ENCODE measurements at regions not wholly inside any gene's neighbourhood (a gene's known extent, or its start where the extent isn't known, plus 50 kb on each side); places are given as distances from the start of the nearest gene placed in this dataset.

GRCh38 chr14:54343272-54344121, 53.3 kb upstream of the CDKN3 start:
- no peaks in the 10 kb centered on the region for H3K9me3 ChIP-seq
- peaks cover 0 to 13% (median 4%) of the 10 kb centered on the region in 9 donors for H3K4me1 ChIP-seq
- no peak for TF ChIP-seq CTCF (IDR thresholded peaks at IDR 0.05)
- H3K36me3 ChIP-seq = no peaks in the 10 kb centered on the region
- ATAC-seq (peak in 5 of 8 donors; percentile 32 to 64 (median 60)), DNase-seq (no peak)
- H3K27ac ChIP-seq = peak overlapping the region in 2 of 10 donors; percentile 8 to 41
- intact Hi-C loops (cut with DNase I) = loop anchor here in 5 of 10 donors (10.0 kb wide), 5 partner anchors 159 to 1049 kb away; partner anchors contain the start of gene BMP4 (in 1 of the 5)
- no peak overlapping the region for H3K4me3 ChIP-seq
- H3K27me3 ChIP-seq = no peaks in the 10 kb centered on the region
- 68 to 73% methylated on average over 18 of the region's 18 CpGs for WGBS, 2 donors

- no peaks in the 10 kb centered on the region for H3K27me3 ChIP-seq
- 45 to 51% methylated on average over 6 of the region's 6 CpGs for WGBS, 2 donors
- no peak overlapping the region for H3K27ac ChIP-seq
- DNase-seq (no peak), ATAC-seq (peak in 1 of 8 donors; percentile 39)
- TF ChIP-seq CTCF (IDR thresholded peaks at IDR 0.05) = no peak
- intact Hi-C loops (cut with DNase I) = loop anchor here in 5 of 10 donors (10.0 kb wide), 5 partner anchors 160 to 1050 kb away; partner anchors contain the start of gene BMP4 (in 1 of the 5)
- H3K4me3 ChIP-seq = no peak overlapping the region
- no peaks in the 10 kb centered on the region for H3K36me3 ChIP-seq
- no peaks in the 10 kb centered on the region for H3K9me3 ChIP-seq
- peaks cover 0 to 16% (median 11%) of the 10 kb centered on the region in 9 donors for H3K4me1 ChIP-seq
Observed at GRCh38 chr14:54344445-54344844, 52.4 kb upstream of the CDKN3 start.

- no peak overlapping the region for H3K27ac ChIP-seq
- intact Hi-C loops (cut with DNase I) = loop anchor here (5.0 to 10.0 kb wide), 8 partner anchors 161 to 1051 kb away; partner anchors contain the start of gene BMP4 (in 1 of the 10)
- no peaks in the 10 kb centered on the region for H3K36me3 ChIP-seq
- peaks cover 0 to 29% (median 21%) of the 10 kb centered on the region in 9 donors for H3K4me1 ChIP-seq
- DNase-seq = no peak
- H3K4me3 ChIP-seq = no peak overlapping the region
- no peak for ATAC-seq
- H3K9me3 ChIP-seq = peaks cover 0 to 6% (median 0%) of the 10 kb centered on the region in 11 donors
- TF ChIP-seq CTCF (IDR thresholded peaks at IDR 0.05) = no peak
- WGBS, 2 donors = 92% methylated on average over 5 of the region's 5 CpGs
- H3K27me3 ChIP-seq = no peaks in the 10 kb centered on the region
Observed at GRCh38 chr14:54346257-54346656, 50.5 kb upstream of the CDKN3 start.

All from heart right ventricle (tissue), 16 donors.